ENCODE measurements at regions not wholly inside any gene's neighbourhood (a gene's known extent, or its start where the extent isn't known, plus 50 kb on each side); places are given as distances from the start of the nearest gene placed in this dataset.
A peak's percentile ranks its signal among the peaks of the same experiment; 100 is the strongest.

GRCh38 chr18:26778054-26778393 lies 87.5 kb downstream of the AQP4 start:
- H3K4me2 ChIP-seq (ENCODE audit: extremely low read depth, insufficient read depth, low read length), result no peak overlapping the region
- H3K4me3 ChIP-seq (replicated peaks in 1 of 4; ENCODE audit: control extremely low read depth in 1 of 4, insufficient read depth in 1 of 4, low read depth in 3 of 4, low read length in 4 of 4), result no peak overlapping the region
- no peak for DNase-seq (ENCODE audit: low read depth in 2 of 2)
- no peaks in the 10 kb centered on the region for H3K27me3 ChIP-seq (ENCODE audit: control insufficient read depth, insufficient read depth, low read length)
- no peak overlapping the region for H2AFZ ChIP-seq (ENCODE audit: low read length)
- H3K4me1 ChIP-seq (ENCODE audit: control insufficient read depth, extremely low read depth, insufficient read depth, low read length), result no peaks in the 10 kb centered on the region
- no peaks in the 10 kb centered on the region for H3K36me3 ChIP-seq (ENCODE audit: control insufficient read depth, insufficient read depth, low read length)
- H3K79me2 ChIP-seq (ENCODE audit: control insufficient read depth, insufficient read depth, low read length), result no peaks in the 10 kb centered on the region
- H3K27ac ChIP-seq (ENCODE audit: insufficient read depth, low read length), result no peak overlapping the region
- no peak overlapping the region for H3K9ac ChIP-seq (ENCODE audit: insufficient read depth, low read length)
- H3K9me3 ChIP-seq (ENCODE audit: control insufficient read depth, insufficient read depth, low read depth, low read length), result no peaks in the 10 kb centered on the region
- no peaks in the 10 kb centered on the region for H4K20me1 ChIP-seq (ENCODE audit: control insufficient read depth, extremely low read depth, insufficient read depth, low read length)
- TF ChIP-seq CTCF (conservative IDR thresholded peaks at IDR 0.05 in 1 of 2, IDR thresholded peaks at IDR 0.05 in 1 of 2; ENCODE audit: low read depth in 1 of 2, low read length in 2 of 2), result no peak

- Histone ChIP-seq H3K36me3 (ENCODE audit: control insufficient read depth, insufficient read depth, low read length) (no peaks in the 10 kb centered on the region), H2AFZ (ENCODE audit: low read length) (no peak overlapping the region), H3K79me2 (ENCODE audit: control insufficient read depth, insufficient read depth, low read length) (no peaks in the 10 kb centered on the region), H3K9me3 (ENCODE audit: control insufficient read depth, insufficient read depth, low read depth, low read length) (no peaks in the 10 kb centered on the region), H3K27ac (ENCODE audit: insufficient read depth, low read length) (no peak overlapping the region), H3K27me3 (ENCODE audit: control insufficient read depth, insufficient read depth, low read length) (no peaks in the 10 kb centered on the region), H3K9ac (ENCODE audit: insufficient read depth, low read length) (no peak overlapping the region), H3K4me2 (ENCODE audit: extremely low read depth, insufficient read depth, low read length) (no peak overlapping the region), H3K4me1 (ENCODE audit: control insufficient read depth, extremely low read depth, insufficient read depth, low read length) (no peaks in the 10 kb centered on the region), H3K4me3 (replicated peaks in 1 of 4; ENCODE audit: control extremely low read depth in 1 of 4, insufficient read depth in 1 of 4, low read depth in 3 of 4, low read length in 4 of 4) (no peak overlapping the region), H4K20me1 (ENCODE audit: control insufficient read depth, extremely low read depth, insufficient read depth, low read length) (no peaks in the 10 kb centered on the region)
- TF ChIP-seq EZH2 (IDR thresholded peaks at IDR 0.05; ENCODE audit: low read length, missing control alignments) (no peak), CTCF (conservative IDR thresholded peaks at IDR 0.05 in 1 of 2, IDR thresholded peaks at IDR 0.05 in 1 of 2; ENCODE audit: low read depth in 1 of 2, low read length in 2 of 2) (no peak)
- DNase-seq (ENCODE audit: low read depth in 2 of 2), result peak in 1 of 2 donors; percentile 25
These were observed 88.0 kb downstream of the AQP4 start for GRCh38 chr18:26777351-26778053.

- H2AFZ ChIP-seq (ENCODE audit: low read length), result no peak overlapping the region
- TF ChIP-seq CTCF (conservative IDR thresholded peaks at IDR 0.05 in 1 of 2, IDR thresholded peaks at IDR 0.05 in 1 of 2; ENCODE audit: low read depth in 1 of 2, low read length in 2 of 2) (no peak), EZH2 (IDR thresholded peaks at IDR 0.05; ENCODE audit: low read length, missing control alignments) (no peak)
- no peaks in the 10 kb centered on the region for H3K9me3 ChIP-seq (ENCODE audit: control insufficient read depth, insufficient read depth, low read depth, low read length)
- H3K27me3 ChIP-seq (ENCODE audit: control insufficient read depth, insufficient read depth, low read length), result no peaks in the 10 kb centered on the region
- no peak for DNase-seq (ENCODE audit: low read depth in 2 of 2)
- H3K4me3 ChIP-seq (replicated peaks in 1 of 4; ENCODE audit: control extremely low read depth in 1 of 4, insufficient read depth in 1 of 4, low read depth in 3 of 4, low read length in 4 of 4), result no peak overlapping the region
- H4K20me1 ChIP-seq (ENCODE audit: control insufficient read depth, extremely low read depth, insufficient read depth, low read length), result no peaks in the 10 kb centered on the region
- no peak overlapping the region for H3K27ac ChIP-seq (ENCODE audit: insufficient read depth, low read length)
- no peaks in the 10 kb centered on the region for H3K4me1 ChIP-seq (ENCODE audit: control insufficient read depth, extremely low read depth, insufficient read depth, low read length)
- H3K4me2 ChIP-seq (ENCODE audit: extremely low read depth, insufficient read depth, low read length), result no peak overlapping the region
- no peaks in the 10 kb centered on the region for H3K79me2 ChIP-seq (ENCODE audit: control insufficient read depth, insufficient read depth, low read length)
- H3K36me3 ChIP-seq (ENCODE audit: control insufficient read depth, insufficient read depth, low read length), result no peaks in the 10 kb centered on the region
- H3K9ac ChIP-seq (ENCODE audit: insufficient read depth, low read length), result no peak overlapping the region
These were observed 92.8 kb downstream of the AQP4 start for GRCh38 chr18:26772691-26773090.

Measured in fibroblast of lung (primary cell).